SU-DHL-6 (cell line): ENCODE measurements at regions not wholly inside any gene's neighbourhood (a gene's known extent, or its start where the extent isn't known, plus 50 kb on each side); places are given as distances from the start of the nearest gene placed in this dataset.

Source experiments
- EZH2phosphoT487 ChIP-seq: fragments of 200-600 bp; sonication (generic), shearing (Covaris generic); conservative IDR thresholded peaks from 2 replicates; pipeline ENCODE4 v1.6.1; 2018; ENCODE audit warnings: mild to moderate bottlenecking, antibody characterized with exemption, low read length, moderate library complexity, mixed read lengths
- TF ChIP-seq, protein P1 (sequence below): fragments of 200-600 bp; sonication (generic); IDR thresholded peaks from one replicate; pipeline ENCODE4 v1.5.1; 2017; ENCODE audit warnings: antibody characterized with exemption, mild to moderate bottlenecking, low read length, moderate library complexity; ENCODE audit not compliant: insufficient read depth, poor library complexity, severe bottlenecking

DNA sequence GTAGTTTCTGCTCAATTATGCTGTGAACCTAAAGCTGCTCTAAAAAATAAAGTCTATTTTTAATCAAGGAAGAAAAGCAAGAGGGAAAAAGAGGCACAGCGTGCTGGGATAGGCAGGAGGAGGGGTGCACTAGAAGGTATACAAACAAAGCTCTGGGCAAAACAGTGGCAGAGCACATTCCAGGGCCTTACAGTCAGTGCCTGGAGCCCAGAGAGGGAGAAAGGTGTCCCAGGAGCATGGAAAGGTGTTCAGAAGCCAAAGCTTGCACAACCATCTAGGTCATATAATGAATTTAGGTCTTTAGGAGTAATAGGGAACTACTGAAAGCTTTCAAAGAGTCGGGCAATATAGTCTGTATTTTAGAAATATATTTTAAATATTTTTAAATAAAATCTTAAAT, 163.6 kb upstream of the PALMD start:
- TF ChIP-seq, protein P1, sequence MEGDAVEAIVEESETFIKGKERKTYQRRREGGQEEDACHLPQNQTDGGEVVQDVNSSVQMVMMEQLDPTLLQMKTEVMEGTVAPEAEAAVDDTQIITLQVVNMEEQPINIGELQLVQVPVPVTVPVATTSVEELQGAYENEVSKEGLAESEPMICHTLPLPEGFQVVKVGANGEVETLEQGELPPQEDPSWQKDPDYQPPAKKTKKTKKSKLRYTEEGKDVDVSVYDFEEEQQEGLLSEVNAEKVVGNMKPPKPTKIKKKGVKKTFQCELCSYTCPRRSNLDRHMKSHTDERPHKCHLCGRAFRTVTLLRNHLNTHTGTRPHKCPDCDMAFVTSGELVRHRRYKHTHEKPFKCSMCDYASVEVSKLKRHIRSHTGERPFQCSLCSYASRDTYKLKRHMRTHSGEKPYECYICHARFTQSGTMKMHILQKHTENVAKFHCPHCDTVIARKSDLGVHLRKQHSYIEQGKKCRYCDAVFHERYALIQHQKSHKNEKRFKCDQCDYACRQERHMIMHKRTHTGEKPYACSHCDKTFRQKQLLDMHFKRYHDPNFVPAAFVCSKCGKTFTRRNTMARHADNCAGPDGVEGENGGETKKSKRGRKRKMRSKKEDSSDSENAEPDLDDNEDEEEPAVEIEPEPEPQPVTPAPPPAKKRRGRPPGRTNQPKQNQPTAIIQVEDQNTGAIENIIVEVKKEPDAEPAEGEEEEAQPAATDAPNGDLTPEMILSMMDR, result no peak
- TF ChIP-seq EZH2phosphoT487, result no peak
